Mesenchymal stem cell (in vitro differentiated cells and primary cell): ENCODE measurements at regions not wholly inside any gene's neighbourhood (a gene's known extent, or its start where the extent isn't known, plus 50 kb on each side); places are given as distances from the start of the nearest gene placed in this dataset.
A peak's percentile ranks its signal among the peaks of the same experiment; 100 is the strongest.
"Not testable (repeated sequence)": the region's sequence is repeated elsewhere in the genome, so short reads cannot be mapped to it uniquely, and the experiment has no call there.

Source experiments
- DNase-seq: peaks from one replicate; pipeline ENCODE4 v3.0.0-alpha.2; 2013
- H2AFZ ChIP-seq: one replicate; pipeline ENCODE4 v1.6.1; 2013; ENCODE audit warnings: low read depth, mild to moderate bottlenecking, control low read depth, inconsistent platforms, low read length, moderate library complexity
- H2AK5ac ChIP-seq: 2 replicates; pipeline ENCODE4 v1.6.1; 2013; ENCODE audit warnings: low read length, moderate library complexity, mild to moderate bottlenecking, inconsistent platforms; ENCODE audit not compliant: severe bottlenecking
- H2BK120ac ChIP-seq: one replicate; pipeline ENCODE4 v1.6.1; 2013; ENCODE audit warnings: low read depth, mild to moderate bottlenecking, inconsistent platforms, low read length, moderate library complexity
- H2BK12ac ChIP-seq, 2 experiments: one replicate each; pipeline ENCODE4 v1.6.1; 2013; ENCODE audit warnings: inconsistent platforms in 2 of 2, low read length in 2 of 2, mild to moderate bottlenecking in 2 of 2, moderate library complexity in 2 of 2, control low read depth in 1 of 2
- H2BK15ac ChIP-seq: one replicate; pipeline ENCODE4 v1.6.1; 2013; ENCODE audit warnings: mild to moderate bottlenecking, low read depth, inconsistent platforms; ENCODE audit not compliant: poor library complexity, severe bottlenecking
- H2BK5ac ChIP-seq: 2 replicates; pipeline ENCODE4 v1.6.1; 2013; ENCODE audit warnings: low read depth, mild to moderate bottlenecking, low read length, control low read depth, inconsistent platforms; ENCODE audit not compliant: poor library complexity, severe bottlenecking
- H3K14ac ChIP-seq, 2 experiments: one replicate each; pipeline ENCODE4 v1.6.1; 2013; ENCODE audit warnings: inconsistent platforms in 2 of 2, low read length in 2 of 2, control low read depth in 1 of 2, mild to moderate bottlenecking in 1 of 2, moderate library complexity in 1 of 2
- H3K18ac ChIP-seq, 2 experiments: one replicate each; pipeline ENCODE4 v1.6.1; 2013; ENCODE audit warnings: inconsistent platforms in 2 of 2, low read length in 2 of 2, control low read depth in 1 of 2, low read depth in 1 of 2, mild to moderate bottlenecking in 1 of 2
- H3K23ac ChIP-seq, 2 experiments: one replicate each; pipeline ENCODE4 v1.6.1; 2013; ENCODE audit warnings: inconsistent platforms in 2 of 2, low read length in 2 of 2, mild to moderate bottlenecking in 2 of 2, moderate library complexity in 2 of 2, control low read depth in 1 of 2
- H3K27ac ChIP-seq: 2 replicates; pipeline ENCODE4 v1.5.1; 2013; ENCODE audit warnings: mild to moderate bottlenecking, moderate library complexity, low read length, control low read depth, inconsistent platforms; ENCODE audit not compliant: poor library complexity, severe bottlenecking
- H3K27me3 ChIP-seq, 2 experiments: 2 replicates each; pipeline versions ENCODE4 v1.6.1 to v1.7.0; 2013; ENCODE audit warnings: low read length in 2 of 2, mild to moderate bottlenecking in 2 of 2, moderate library complexity in 2 of 2, control low read depth in 1 of 2, inconsistent platforms in 1 of 2; ENCODE audit not compliant: control insufficient read depth in 1 of 2, insufficient read depth in 1 of 2
- H3K36me3 ChIP-seq, 2 experiments: 2 replicates each; pipeline versions ENCODE4 v1.6.1 to v1.7.0; 2013; ENCODE audit warnings: low read length in 2 of 2, control low read depth in 1 of 2, inconsistent platforms in 1 of 2, low read depth in 1 of 2, mild to moderate bottlenecking in 1 of 2; ENCODE audit not compliant: insufficient read depth in 2 of 2, control insufficient read depth in 1 of 2
- H3K4ac ChIP-seq, 2 experiments: one replicate each; pipeline ENCODE4 v1.6.1; 2013; ENCODE audit warnings: inconsistent platforms in 2 of 2, low read length in 2 of 2, mild to moderate bottlenecking in 2 of 2, moderate library complexity in 2 of 2, control low read depth in 1 of 2, low read depth in 1 of 2
- H3K4me1 ChIP-seq: 2 replicates; pipeline ENCODE4 v1.6.1; 2013; ENCODE audit warnings: low read depth, low read length, control low read depth; ENCODE audit not compliant: control insufficient read depth, insufficient read depth
- H3K4me2 ChIP-seq: 2 replicates; pipeline ENCODE4 v1.6.1; 2013; ENCODE audit warnings: low read length, mild to moderate bottlenecking, inconsistent platforms; ENCODE audit not compliant: poor library complexity, severe bottlenecking
- H3K4me3 ChIP-seq, 2 experiments: 2 replicates each; pipeline versions ENCODE4 v1.5.1 to v1.7.0; 2013; ENCODE audit warnings: low read length in 2 of 2, mild to moderate bottlenecking in 2 of 2, control low read depth in 1 of 2, low read depth in 1 of 2; ENCODE audit not compliant: insufficient read depth in 1 of 2
- H3K79me1 ChIP-seq: replicated peaks from 2 replicates; pipeline ENCODE4 v1.6.1; 2013; ENCODE audit warnings: mild to moderate bottlenecking, control low read depth, low read length, inconsistent platforms; ENCODE audit not compliant: poor library complexity, severe bottlenecking
- H3K9ac ChIP-seq: 2 replicates; pipeline ENCODE4 v1.7.0; 2013; ENCODE audit warnings: mild to moderate bottlenecking, low read length, moderate library complexity
- H3K9me3 ChIP-seq: 2 replicates; pipeline ENCODE4 v1.7.0; 2013; ENCODE audit warnings: mild to moderate bottlenecking, low read length; ENCODE audit not compliant: control insufficient read depth
- H4K8ac ChIP-seq: one replicate; pipeline ENCODE4 v1.6.1; 2013; ENCODE audit warnings: inconsistent platforms, mild to moderate bottlenecking, low read length, moderate library complexity
- H4K91ac ChIP-seq: one replicate; pipeline ENCODE4 v1.6.1; 2013; ENCODE audit warnings: mild to moderate bottlenecking, low read length, inconsistent platforms
- WGBS: methylation state at CpG from one replicate; pipeline ENCODE4 v1.1.7; 2013; ENCODE audit warnings: mixed read lengths; 5-methylcytosine and 5-hydroxymethylcytosine counted together

GRCh38 chr5:84437673-84438315 lies 53.1 kb upstream of the EDIL3 start:
- Histone ChIP-seq H2BK15ac (no peak overlapping the region), H3K9ac (peak overlapping the region; percentile 71), H3K4me2 (no peak overlapping the region), H2BK12ac (no peak overlapping the region), H3K9me3 (no peaks in the 10 kb centered on the region), H2AFZ (no peak overlapping the region), H3K4ac (no peak overlapping the region), H3K27me3 (no peaks in the 10 kb centered on the region), H2BK120ac (no peak overlapping the region), H3K79me1 (no peaks in the 10 kb centered on the region), H3K4me3 (no peak overlapping the region), H3K36me3 (no peaks in the 10 kb centered on the region), H3K18ac (no peak overlapping the region), H4K8ac (no peak overlapping the region), H3K4me1 (no peaks in the 10 kb centered on the region), H2BK5ac (peak overlapping the region; percentile 19), H3K27ac (peak overlapping the region; percentile 53), H4K91ac (no peak overlapping the region), H3K14ac (no peak overlapping the region), H2AK5ac (no peak overlapping the region), H3K23ac (no peak overlapping the region)
- no CpG with 5 or more reads among the region's 2 CpGs for WGBS
- peak; percentile 47 for DNase-seq

GRCh38 chr5:84436866-84437265 lies 52.2 kb upstream of the EDIL3 start:
- H3K4me3 ChIP-seq, result no peak overlapping the region
- no peak overlapping the region for H3K4me2 ChIP-seq
- H2AK5ac ChIP-seq, result no peak overlapping the region
- no peaks in the 10 kb centered on the region for H3K79me1 ChIP-seq
- no peak overlapping the region for H2AFZ ChIP-seq
- no peak overlapping the region for H3K4ac ChIP-seq
- no peak overlapping the region for H3K14ac ChIP-seq
- H3K18ac ChIP-seq, result no peak overlapping the region
- no peak overlapping the region for H2BK120ac ChIP-seq
- no peaks in the 10 kb centered on the region for H3K36me3 ChIP-seq
- peak; percentile 3 for DNase-seq
- WGBS, result 63% methylated on average over 1 of the region's 1 CpG
- no peak overlapping the region for H4K8ac ChIP-seq
- H2BK12ac ChIP-seq, result no peak overlapping the region
- no peaks in the 10 kb centered on the region for H3K27me3 ChIP-seq
- no peaks in the 10 kb centered on the region for H3K9me3 ChIP-seq
- H3K27ac ChIP-seq, result no peak overlapping the region
- H4K91ac ChIP-seq, result no peak overlapping the region
- no peak overlapping the region for H3K23ac ChIP-seq
- H3K9ac ChIP-seq, result peak overlapping the region; percentile 71
- no peaks in the 10 kb centered on the region for H3K4me1 ChIP-seq
- H2BK5ac ChIP-seq, result no peak overlapping the region
- no peak overlapping the region for H2BK15ac ChIP-seq

- H3K36me3 ChIP-seq, H3K9me3 ChIP-seq, H2BK120ac ChIP-seq, H3K23ac ChIP-seq, H3K14ac ChIP-seq, H2AK5ac ChIP-seq, H2BK12ac ChIP-seq, H3K4me2 ChIP-seq, H2BK15ac ChIP-seq, H2BK5ac ChIP-seq, H3K79me1 ChIP-seq, H3K27ac ChIP-seq, H3K4ac ChIP-seq, H4K91ac ChIP-seq, H3K4me3 ChIP-seq, H3K4me1 ChIP-seq, H3K9ac ChIP-seq, H2AFZ ChIP-seq, H3K27me3 ChIP-seq, H3K18ac ChIP-seq, H4K8ac ChIP-seq: not testable (repeated sequence)
- WGBS, result 48% methylated on average over 6 of the region's 8 CpGs
- DNase-seq, result peak; percentile 46
These were observed 51.2 kb upstream of the EDIL3 start for GRCh38 chr5:84435861-84436346.
